ENCODE measurements at regions not wholly inside any gene's neighbourhood (a gene's known extent, or its start where the extent isn't known, plus 50 kb on each side); places are given as distances from the start of the nearest gene placed in this dataset.

DNA sequence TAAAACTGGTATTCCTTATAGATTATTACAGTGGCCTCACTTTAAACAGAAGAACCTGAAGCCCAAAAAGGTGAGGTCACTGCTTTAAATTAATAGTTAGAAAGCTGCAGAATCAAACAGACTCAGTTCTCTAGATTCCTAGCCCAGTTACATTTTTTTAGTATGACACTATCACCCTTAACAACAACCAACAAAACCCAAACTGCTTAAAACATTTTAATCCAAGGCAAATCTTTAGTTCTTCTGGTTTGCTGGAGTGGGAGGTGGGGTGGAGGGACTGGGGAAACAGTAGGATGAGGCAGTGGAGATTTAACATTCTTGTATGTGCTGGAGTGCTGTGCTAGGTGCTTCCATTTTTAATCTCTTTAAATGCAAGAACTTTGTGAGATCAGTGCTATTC lies 631.6 kb upstream of the KCNMB2 start:
- peak; percentile 46 for ATAC-seq

DNA sequence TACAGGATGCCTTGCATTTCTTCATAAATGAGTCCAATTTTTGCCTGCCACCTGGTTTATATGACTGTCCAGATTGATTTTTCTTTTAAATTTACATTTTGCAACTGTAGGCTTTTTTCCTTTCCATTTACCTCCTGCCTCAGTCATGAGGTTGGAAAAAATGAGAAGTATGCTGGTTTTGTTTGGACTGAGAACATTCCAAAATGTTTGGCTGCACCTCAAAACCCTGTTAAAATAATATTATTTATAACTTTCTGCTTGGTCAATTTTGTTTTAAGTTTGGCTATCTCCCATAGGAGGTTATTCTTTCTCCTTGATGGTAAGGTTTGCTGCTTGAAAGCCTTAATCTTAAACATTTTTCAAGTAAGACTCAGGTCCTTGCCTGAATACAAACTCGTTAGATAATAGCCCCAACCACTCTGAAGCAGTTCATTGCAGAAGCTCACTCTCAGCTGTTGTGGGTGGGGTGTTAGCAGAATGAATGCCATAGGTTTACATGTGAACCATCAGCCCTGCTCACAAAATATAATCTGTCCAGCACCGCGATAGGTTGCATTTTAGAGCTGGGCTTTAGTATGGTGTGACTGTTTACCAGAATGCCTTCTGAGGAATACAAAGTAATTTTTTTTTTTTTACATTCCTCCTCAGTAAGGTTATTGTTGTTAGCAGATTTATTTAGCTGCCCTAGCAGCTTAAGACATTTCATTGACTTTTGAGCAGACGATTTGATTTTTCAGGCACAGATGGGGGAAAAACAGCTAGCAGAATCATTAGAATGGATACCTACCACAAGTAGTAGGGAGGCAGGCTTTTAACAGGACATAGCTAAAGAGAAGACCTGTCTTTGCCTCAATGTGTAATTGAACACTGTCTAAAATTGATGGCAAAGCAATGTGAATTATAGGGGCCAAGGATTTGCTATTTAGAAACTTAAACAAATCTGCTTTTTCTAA lies 630.8 kb upstream of the KCNMB2 start:
- peak; percentile 72 for ATAC-seq
- TF ChIP-seq TOX (CRISPR knock-in tag; IDR thresholded peaks at IDR 0.05; ENCODE audit: borderline replicate concordance) (no peak), ISL1 (CRISPR knock-in tag; IDR thresholded peaks at IDR 0.05) (peak; percentile 89), OSR1 (CRISPR knock-in tag; IDR thresholded peaks at IDR 0.05) (no peak)

More for the DNA sequence above, 631.6 kb upstream of the KCNMB2 start:
- TF ChIP-seq SNAI2 (CRISPR knock-in tag; IDR thresholded peaks at IDR 0.05), result no peak
- no peak for TF ChIP-seq ZFP3 (CRISPR knock-in tag; IDR thresholded peaks at IDR 0.05)
- TF ChIP-seq ESRRG (CRISPR knock-in tag; IDR thresholded peaks at IDR 0.05), result no peak
- TF ChIP-seq GLIS3 (CRISPR knock-in tag; IDR thresholded peaks at IDR 0.05), result no peak
- TF ChIP-seq PPARA (CRISPR knock-in tag; IDR thresholded peaks at IDR 0.05; ENCODE audit: borderline replicate concordance), result no peak
- TF ChIP-seq ZFP30 (CRISPR knock-in tag; IDR thresholded peaks at IDR 0.05), result no peak
- TF ChIP-seq ISL1 (CRISPR knock-in tag; IDR thresholded peaks at IDR 0.05), result no peak
- TF ChIP-seq, protein P1, sequence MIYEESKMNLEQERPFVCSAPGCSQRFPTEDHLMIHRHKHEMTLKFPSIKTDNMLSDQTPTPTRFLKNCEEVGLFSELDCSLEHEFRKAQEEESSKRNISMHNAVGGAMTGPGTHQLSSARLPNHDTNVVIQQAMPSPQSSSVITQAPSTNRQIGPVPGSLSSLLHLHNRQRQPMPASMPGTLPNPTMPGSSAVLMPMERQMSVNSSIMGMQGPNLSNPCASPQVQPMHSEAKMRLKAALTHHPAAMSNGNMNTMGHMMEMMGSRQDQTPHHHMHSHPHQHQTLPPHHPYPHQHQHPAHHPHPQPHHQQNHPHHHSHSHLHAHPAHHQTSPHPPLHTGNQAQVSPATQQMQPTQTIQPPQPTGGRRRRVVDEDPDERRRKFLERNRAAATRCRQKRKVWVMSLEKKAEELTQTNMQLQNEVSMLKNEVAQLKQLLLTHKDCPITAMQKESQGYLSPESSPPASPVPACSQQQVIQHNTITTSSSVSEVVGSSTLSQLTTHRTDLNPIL (CRISPR knock-in tag; IDR thresholded peaks at IDR 0.05; ENCODE audit: low read depth), result no peak
- TF ChIP-seq ZNF565 (CRISPR knock-in tag; conservative IDR thresholded peaks at IDR 0.05; ENCODE audit: low read depth), result no peak
- TF ChIP-seq TCF4 (CRISPR knock-in tag; IDR thresholded peaks at IDR 0.05; ENCODE audit: borderline replicate concordance), result no peak
- TF ChIP-seq CSDC2 (CRISPR knock-in tag; IDR thresholded peaks at IDR 0.05), result no peak
- TF ChIP-seq, protein P2, sequence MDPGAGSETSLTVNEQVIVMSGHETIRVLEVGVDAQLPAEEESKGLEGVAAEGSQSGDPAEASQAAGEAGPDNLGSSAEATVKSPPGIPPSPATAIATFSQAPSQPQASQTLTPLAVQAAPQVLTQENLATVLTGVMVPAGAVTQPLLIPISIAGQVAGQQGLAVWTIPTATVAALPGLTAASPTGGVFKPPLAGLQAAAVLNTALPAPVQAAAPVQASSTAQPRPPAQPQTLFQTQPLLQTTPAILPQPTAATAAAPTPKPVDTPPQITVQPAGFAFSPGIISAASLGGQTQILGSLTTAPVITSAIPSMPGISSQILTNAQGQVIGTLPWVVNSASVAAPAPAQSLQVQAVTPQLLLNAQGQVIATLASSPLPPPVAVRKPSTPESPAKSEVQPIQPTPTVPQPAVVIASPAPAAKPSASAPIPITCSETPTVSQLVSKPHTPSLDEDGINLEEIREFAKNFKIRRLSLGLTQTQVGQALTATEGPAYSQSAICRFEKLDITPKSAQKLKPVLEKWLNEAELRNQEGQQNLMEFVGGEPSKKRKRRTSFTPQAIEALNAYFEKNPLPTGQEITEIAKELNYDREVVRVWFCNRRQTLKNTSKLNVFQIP (CRISPR knock-in tag; IDR thresholded peaks at IDR 0.05; ENCODE audit: borderline replicate concordance, low read depth), result no peak
- no peak for TF ChIP-seq RARB (CRISPR knock-in tag; IDR thresholded peaks at IDR 0.05)
- TF ChIP-seq, protein P3, sequence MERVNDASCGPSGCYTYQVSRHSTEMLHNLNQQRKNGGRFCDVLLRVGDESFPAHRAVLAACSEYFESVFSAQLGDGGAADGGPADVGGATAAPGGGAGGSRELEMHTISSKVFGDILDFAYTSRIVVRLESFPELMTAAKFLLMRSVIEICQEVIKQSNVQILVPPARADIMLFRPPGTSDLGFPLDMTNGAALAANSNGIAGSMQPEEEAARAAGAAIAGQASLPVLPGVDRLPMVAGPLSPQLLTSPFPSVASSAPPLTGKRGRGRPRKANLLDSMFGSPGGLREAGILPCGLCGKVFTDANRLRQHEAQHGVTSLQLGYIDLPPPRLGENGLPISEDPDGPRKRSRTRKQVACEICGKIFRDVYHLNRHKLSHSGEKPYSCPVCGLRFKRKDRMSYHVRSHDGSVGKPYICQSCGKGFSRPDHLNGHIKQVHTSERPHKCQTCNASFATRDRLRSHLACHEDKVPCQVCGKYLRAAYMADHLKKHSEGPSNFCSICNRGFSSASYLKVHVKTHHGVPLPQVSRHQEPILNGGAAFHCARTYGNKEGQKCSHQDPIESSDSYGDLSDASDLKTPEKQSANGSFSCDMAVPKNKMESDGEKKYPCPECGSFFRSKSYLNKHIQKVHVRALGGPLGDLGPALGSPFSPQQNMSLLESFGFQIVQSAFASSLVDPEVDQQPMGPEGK (CRISPR knock-in tag; IDR thresholded peaks at IDR 0.05; ENCODE audit: borderline replicate concordance), result no peak
- TF ChIP-seq ZC3H10 (CRISPR knock-in tag; IDR thresholded peaks at IDR 0.05), result no peak
- TF ChIP-seq, protein P4, sequence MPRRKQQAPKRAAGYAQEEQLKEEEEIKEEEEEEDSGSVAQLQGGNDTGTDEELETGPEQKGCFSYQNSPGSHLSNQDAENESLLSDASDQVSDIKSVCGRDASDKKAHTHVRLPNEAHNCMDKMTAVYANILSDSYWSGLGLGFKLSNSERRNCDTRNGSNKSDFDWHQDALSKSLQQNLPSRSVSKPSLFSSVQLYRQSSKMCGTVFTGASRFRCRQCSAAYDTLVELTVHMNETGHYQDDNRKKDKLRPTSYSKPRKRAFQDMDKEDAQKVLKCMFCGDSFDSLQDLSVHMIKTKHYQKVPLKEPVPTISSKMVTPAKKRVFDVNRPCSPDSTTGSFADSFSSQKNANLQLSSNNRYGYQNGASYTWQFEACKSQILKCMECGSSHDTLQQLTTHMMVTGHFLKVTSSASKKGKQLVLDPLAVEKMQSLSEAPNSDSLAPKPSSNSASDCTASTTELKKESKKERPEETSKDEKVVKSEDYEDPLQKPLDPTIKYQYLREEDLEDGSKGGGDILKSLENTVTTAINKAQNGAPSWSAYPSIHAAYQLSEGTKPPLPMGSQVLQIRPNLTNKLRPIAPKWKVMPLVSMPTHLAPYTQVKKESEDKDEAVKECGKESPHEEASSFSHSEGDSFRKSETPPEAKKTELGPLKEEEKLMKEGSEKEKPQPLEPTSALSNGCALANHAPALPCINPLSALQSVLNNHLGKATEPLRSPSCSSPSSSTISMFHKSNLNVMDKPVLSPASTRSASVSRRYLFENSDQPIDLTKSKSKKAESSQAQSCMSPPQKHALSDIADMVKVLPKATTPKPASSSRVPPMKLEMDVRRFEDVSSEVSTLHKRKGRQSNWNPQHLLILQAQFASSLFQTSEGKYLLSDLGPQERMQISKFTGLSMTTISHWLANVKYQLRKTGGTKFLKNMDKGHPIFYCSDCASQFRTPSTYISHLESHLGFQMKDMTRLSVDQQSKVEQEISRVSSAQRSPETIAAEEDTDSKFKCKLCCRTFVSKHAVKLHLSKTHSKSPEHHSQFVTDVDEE (CRISPR knock-in tag; IDR thresholded peaks at IDR 0.05), result no peak
- no peak for TF ChIP-seq OSR1 (CRISPR knock-in tag; IDR thresholded peaks at IDR 0.05)

DNA sequence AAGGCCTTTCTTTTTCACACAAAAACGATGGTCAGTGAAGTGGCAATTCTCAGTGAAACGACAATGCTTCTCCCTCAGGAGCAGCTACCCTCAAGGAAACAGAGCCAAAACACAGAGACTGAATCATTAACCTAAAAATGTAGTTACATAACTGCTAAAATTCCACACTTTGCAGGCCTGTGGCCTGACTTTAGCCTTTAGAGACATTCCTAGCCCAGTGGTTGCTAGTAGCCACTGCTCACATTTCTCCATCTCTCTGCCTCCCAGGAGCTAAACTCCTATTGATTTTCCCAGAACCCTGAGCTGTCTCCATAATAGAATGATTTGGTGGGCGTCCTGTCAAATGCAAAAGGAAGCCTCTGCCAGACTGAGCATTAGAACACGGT lies 630.1 kb upstream of the KCNMB2 start:
- ATAC-seq, result peak; percentile 87
- TF ChIP-seq ISL1 (CRISPR knock-in tag; IDR thresholded peaks at IDR 0.05) (peak; percentile 46), ZNF70 (CRISPR knock-in tag; IDR thresholded peaks at IDR 0.05) (no peak)

DNA sequence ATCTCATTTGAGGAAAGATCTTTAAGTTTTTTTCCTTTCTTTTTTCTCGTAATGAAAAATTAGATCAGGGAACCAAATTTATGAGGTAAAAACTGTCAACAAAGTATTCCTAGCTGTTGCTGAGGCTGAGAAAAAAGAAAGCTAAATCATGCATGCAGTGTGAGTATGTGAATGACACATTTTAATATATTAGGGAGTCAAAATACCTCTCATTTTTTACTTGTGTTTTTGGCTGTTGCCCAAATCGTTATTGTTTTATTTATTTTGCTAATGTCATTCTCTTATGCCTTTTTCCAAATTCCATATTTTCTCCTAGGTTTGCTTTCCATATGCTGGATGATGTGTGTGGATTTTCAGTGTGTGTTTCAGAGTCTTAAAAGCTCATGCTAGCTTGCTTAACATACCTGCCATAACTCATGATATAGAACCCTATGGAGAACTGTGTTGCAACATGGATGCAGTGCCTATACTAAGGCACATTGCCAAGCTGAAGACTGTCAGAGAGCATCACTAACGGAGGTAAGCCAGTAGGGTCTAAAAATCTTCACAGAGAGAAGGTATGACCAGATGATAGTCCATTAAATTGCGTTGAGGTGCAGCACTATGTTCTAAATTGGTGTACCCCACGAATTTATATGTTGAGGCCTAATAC lies 629.5 kb upstream of the KCNMB2 start:
- no peak for ATAC-seq
- TF ChIP-seq ESRRG (CRISPR knock-in tag; IDR thresholded peaks at IDR 0.05) (no peak), ZFP30 (CRISPR knock-in tag; IDR thresholded peaks at IDR 0.05) (no peak), GLIS3 (CRISPR knock-in tag; IDR thresholded peaks at IDR 0.05) (no peak), OSR1 (CRISPR knock-in tag; IDR thresholded peaks at IDR 0.05) (no peak), TCF4 (CRISPR knock-in tag; IDR thresholded peaks at IDR 0.05; ENCODE audit: borderline replicate concordance) (no peak), ZNF565 (CRISPR knock-in tag; conservative IDR thresholded peaks at IDR 0.05; ENCODE audit: low read depth) (no peak), ISL1 (CRISPR knock-in tag; IDR thresholded peaks at IDR 0.05) (no peak), BACH2 (CRISPR knock-in tag; IDR thresholded peaks at IDR 0.05; ENCODE audit: borderline replicate concordance) (no peak), ZNF8 (CRISPR knock-in tag; IDR thresholded peaks at IDR 0.05) (no peak), PPARA (CRISPR knock-in tag; IDR thresholded peaks at IDR 0.05; ENCODE audit: borderline replicate concordance) (no peak), ZFP3 (CRISPR knock-in tag; IDR thresholded peaks at IDR 0.05) (no peak), CSDC2 (CRISPR knock-in tag; IDR thresholded peaks at IDR 0.05) (no peak)
- TF ChIP-seq, protein P3 (CRISPR knock-in tag; IDR thresholded peaks at IDR 0.05; ENCODE audit: borderline replicate concordance), result no peak
- TF ChIP-seq, protein P4 (CRISPR knock-in tag; IDR thresholded peaks at IDR 0.05), result no peak

All from SK-N-SH treated with all-trans-retinoic acid at 6 μM for 48 hours (cell line).